Testis (tissue), 2 donors: ENCODE measurements at regions not wholly inside any gene's neighbourhood (a gene's known extent, or its start where the extent isn't known, plus 50 kb on each side); places are given as distances from the start of the nearest gene placed in this dataset.

ENCODE experiments used
- DNase-seq: peaks from one replicate; pipeline ENCODE4 v3.0.0-alpha.2; 2019
- H3K27ac ChIP-seq, 2 donors: fragments of 200-600 bp; sonication (generic); one replicate each; pipeline ENCODE4 v1.5.1; 2019
- H3K27me3 ChIP-seq: fragments of 200-600 bp; sonication (generic); one replicate; pipeline ENCODE4 v1.5.1; 2019
- H3K36me3 ChIP-seq: fragments of 200-600 bp; sonication (generic); one replicate; pipeline ENCODE4 v1.5.1; 2017; ENCODE audit warnings: low read depth; ENCODE audit errors: missing control alignments
- H3K4me1 ChIP-seq: fragments of 200-600 bp; sonication (generic); one replicate; pipeline ENCODE4 v1.5.1; 2019
- H3K4me3 ChIP-seq, 2 donors: fragments of 200-600 bp; sonication (generic); one replicate each; pipeline ENCODE4 v1.5.1; 2017 to 2019
- H3K9me3 ChIP-seq: fragments of 200-600 bp; sonication (generic); one replicate; pipeline ENCODE4 v1.5.1; 2017
- CTCF ChIP-seq, 3 experiments: fragments of 450-650 bp in 2 of 3; fragments of 200-600 bp in 1 of 3; sonication (generic) in 1 of 3; IDR thresholded peaks; one replicate each; pipeline ENCODE4 v1.5.1; 2016 to 2019; ENCODE audit warnings: antibody characterized with exemption in 3 of 3, mild to moderate bottlenecking in 2 of 3, moderate library complexity in 1 of 3
- POLR2A ChIP-seq: fragments of 450-650 bp; IDR thresholded peaks from one replicate; pipeline ENCODE4 v1.6.1; 2017; ENCODE audit warnings: antibody characterized with exemption, mild to moderate bottlenecking, moderate library complexity
- WGBS, 2 donors: methylation state at CpG; one replicate each; pipeline ENCODE4 v1.1.5; 2018; 5-methylcytosine and 5-hydroxymethylcytosine counted together
- intact Hi-C: fragments of 100-400 bp; cut with DNase I; formaldehyde crosslinking; loops from one replicate; pipeline ENCODE4 v1.15.1; 2023; ENCODE audit warnings: low total_unique reads

- H3K36me3 ChIP-seq: no peaks in the 10 kb centered on the region
- intact Hi-C loops: no loop called here
- no peak for TF ChIP-seq CTCF (IDR thresholded peaks at IDR 0.05)
- no peak for TF ChIP-seq POLR2A
- H3K27me3 ChIP-seq: no peaks in the 10 kb centered on the region
- no peaks in the 10 kb centered on the region for H3K9me3 ChIP-seq
- H3K27ac ChIP-seq: no peak overlapping the region
- DNase-seq: no peak
- 60 to 64% methylated on average over 3 of the region's 3 CpGs for WGBS, 2 donors
- no peaks in the 10 kb centered on the region for H3K4me1 ChIP-seq
- H3K4me3 ChIP-seq: no peak overlapping the region
Observed at GRCh38 chr13:53141336-53141735, 112.7 kb downstream of the OLFM4 start.

GRCh38 chr13:53142306-53142705 is 113.7 kb downstream of the OLFM4 start:
- TF ChIP-seq POLR2A (no peak), CTCF (IDR thresholded peaks at IDR 0.05) (no peak)
- WGBS, 2 donors: 87 to 94% methylated on average over 5 of the region's 5 CpGs
- no peaks in the 10 kb centered on the region for H3K4me1 ChIP-seq
- no peak for DNase-seq
- H3K36me3 ChIP-seq: no peaks in the 10 kb centered on the region
- H3K27me3 ChIP-seq: no peaks in the 10 kb centered on the region
- no peaks in the 10 kb centered on the region for H3K9me3 ChIP-seq
- intact Hi-C loops: no loop called here
- H3K27ac ChIP-seq: no peak overlapping the region
- no peak overlapping the region for H3K4me3 ChIP-seq

GRCh38 chr13:53143757-53144339 is 115.2 kb downstream of the OLFM4 start:
- 86 to 88% methylated on average over 6 of the region's 6 CpGs for WGBS, 2 donors
- Histone ChIP-seq H3K36me3 (no peaks in the 10 kb centered on the region), H3K27me3 (no peaks in the 10 kb centered on the region), H3K4me3 (no peak overlapping the region), H3K27ac (no peak overlapping the region), H3K9me3 (no peaks in the 10 kb centered on the region), H3K4me1 (no peaks in the 10 kb centered on the region)
- no peak for TF ChIP-seq CTCF (IDR thresholded peaks at IDR 0.05)
- TF ChIP-seq POLR2A: no peak
- no peak for DNase-seq
- intact Hi-C loops: no loop called here

- no peaks in the 10 kb centered on the region for H3K36me3 ChIP-seq
- DNase-seq: no peak
- 70 to 71% methylated on average over 5 of the region's 5 CpGs for WGBS, 2 donors
- H3K4me1 ChIP-seq: no peaks in the 10 kb centered on the region
- no peak overlapping the region for H3K4me3 ChIP-seq
- no peaks in the 10 kb centered on the region for H3K9me3 ChIP-seq
- intact Hi-C loops: no loop called here
- TF ChIP-seq CTCF (IDR thresholded peaks at IDR 0.05) (no peak), POLR2A (no peak)
- no peak overlapping the region for H3K27ac ChIP-seq
- H3K27me3 ChIP-seq: no peaks in the 10 kb centered on the region
Observed at GRCh38 chr13:53144826-53145225, 116.2 kb downstream of the OLFM4 start.

GRCh38 chr13:53150568-53150967 is 122.0 kb downstream of the OLFM4 start:
- DNase-seq: no peak
- intact Hi-C loops: no loop called here
- no peak for TF ChIP-seq POLR2A
- TF ChIP-seq CTCF (IDR thresholded peaks at IDR 0.05): no peak
- Histone ChIP-seq H3K4me3 (no peak overlapping the region), H3K27ac (no peak overlapping the region), H3K9me3 (no peaks in the 10 kb centered on the region), H3K27me3 (no peaks in the 10 kb centered on the region), H3K36me3 (no peaks in the 10 kb centered on the region), H3K4me1 (no peaks in the 10 kb centered on the region)
- WGBS, 2 donors: 86 to 95% methylated on average over 5 of the region's 5 CpGs
